GM23248 (cell line): ENCODE measurements at regions not wholly inside any gene's neighbourhood (a gene's known extent, or its start where the extent isn't known, plus 50 kb on each side); places are given as distances from the start of the nearest gene placed in this dataset.

Source experiments
- DNase-seq: peaks from one replicate; pipeline ENCODE4 v3.0.0-alpha.2; 2015
- H2AFZ ChIP-seq: fragments of 200-600 bp; sonication (generic); 2 replicates; pipeline ENCODE4 v1.6.1; 2016; ENCODE audit warnings: antibody characterized with exemption
- H3F3A ChIP-seq: fragments of 200-600 bp; sonication (generic); 2 replicates; pipeline ENCODE4 v1.6.1; 2016; ENCODE audit warnings: mild to moderate bottlenecking, antibody characterized with exemption, mixed run types; ENCODE audit not compliant: insufficient read depth
- H3K27ac ChIP-seq: fragments of 200-600 bp; sonication (generic); 2 replicates; pipeline ENCODE4 v1.5.1; 2016; ENCODE audit warnings: mild to moderate bottlenecking
- H3K27me3 ChIP-seq: fragments of 200-600 bp; sonication (generic); replicated peaks from 2 replicates; pipeline ENCODE4 v1.6.1; 2016; ENCODE audit warnings: mild to moderate bottlenecking; ENCODE audit not compliant: insufficient read depth
- H3K36me3 ChIP-seq: fragments of 200-600 bp; sonication (generic); 2 replicates; pipeline ENCODE4 v1.6.1; 2016; ENCODE audit warnings: low read depth, mild to moderate bottlenecking
- H3K4me1 ChIP-seq: fragments of 200-600 bp; sonication (generic); 2 replicates; pipeline ENCODE4 v1.6.1; 2016; ENCODE audit warnings: mild to moderate bottlenecking; ENCODE audit not compliant: insufficient read depth
- H3K4me2 ChIP-seq: fragments of 200-600 bp; sonication (generic); one replicate; pipeline ENCODE4 v1.6.1; 2016; ENCODE audit warnings: mild to moderate bottlenecking; ENCODE audit not compliant: unreplicated experiment
- H3K4me3 ChIP-seq: fragments of 200-600 bp; sonication (generic); 2 replicates; pipeline ENCODE4 v1.5.1; 2016; ENCODE audit warnings: mild to moderate bottlenecking
- H3K79me2 ChIP-seq: fragments of 200-600 bp; sonication (generic); 2 replicates; pipeline ENCODE4 v1.6.1; 2016; ENCODE audit warnings: mild to moderate bottlenecking; ENCODE audit not compliant: insufficient read depth
- H3K9ac ChIP-seq: fragments of 200-600 bp; sonication (generic); 2 replicates; pipeline ENCODE4 v1.6.1; 2016; ENCODE audit warnings: mild to moderate bottlenecking
- H3K9me2 ChIP-seq: fragments of 200-600 bp; sonication (generic); 2 replicates; pipeline ENCODE4 v1.6.1; 2016; ENCODE audit warnings: mixed run types, mild to moderate bottlenecking, moderate library complexity; ENCODE audit not compliant: insufficient read depth
- H3K9me3 ChIP-seq: fragments of 200-600 bp; sonication (generic); one replicate; pipeline ENCODE4 v1.6.1; 2017; ENCODE audit warnings: low read depth
- H4K20me1 ChIP-seq: fragments of 200-600 bp; sonication (generic); 2 replicates; pipeline ENCODE4 v1.6.0; 2016; ENCODE audit not compliant: insufficient read depth
- EZH2 ChIP-seq: fragments of 200-600 bp; sonication (generic); IDR thresholded peaks from 2 replicates; pipeline ENCODE4 v1.6.1; 2018; ENCODE audit warnings: antibody characterized with exemption, mild to moderate bottlenecking; ENCODE audit not compliant: insufficient read depth, poor library complexity, severe bottlenecking
- EZH2phosphoT487 ChIP-seq: fragments of 200-600 bp; sonication (generic); IDR thresholded peaks from 2 replicates; pipeline ENCODE4 v1.6.1; 2018; ENCODE audit warnings: antibody characterized with exemption, moderate library complexity, mild to moderate bottlenecking, low read depth; ENCODE audit not compliant: insufficient read depth
- WGBS, 2 experiments: methylation state at CpG; one replicate each; pipeline ENCODE4 v1.1.6; 2015 to 2017; ENCODE audit warnings: low lambda C conversion rate in 2 of 2, low coverage in 1 of 2; ENCODE audit errors: missing lambda C conversion rate in 2 of 2; 5-methylcytosine and 5-hydroxymethylcytosine counted together
- in situ Hi-C: fragments of 300-500 bp; cut with MboI; formaldehyde crosslinking; loops from 2 replicates; pipeline ENCODE4 v1.15.0; 2020

DNA sequence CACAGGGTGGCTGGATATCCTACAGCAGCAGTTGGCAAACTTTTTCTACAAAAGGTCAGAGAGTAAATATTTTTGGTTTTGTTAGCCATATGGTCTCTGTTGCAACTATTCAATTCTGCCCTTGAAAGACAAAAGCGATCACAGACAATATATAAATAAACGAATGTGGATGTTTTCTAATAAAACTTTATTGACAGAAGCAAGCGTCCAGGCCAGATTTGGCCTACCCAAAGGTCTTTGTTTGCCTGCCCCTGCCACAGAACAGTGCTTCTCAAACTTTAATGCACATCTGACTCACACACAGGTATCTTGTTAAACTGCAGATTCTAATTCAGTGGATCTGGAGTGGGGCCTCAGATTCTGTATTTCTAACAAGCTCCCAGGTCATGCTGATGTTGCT, 621.4 kb upstream of the DIPK2B start:
- peaks cover 65% of the 10 kb centered on the region for H3K79me2 ChIP-seq
- TF ChIP-seq EZH2, result no peak
- TF ChIP-seq EZH2phosphoT487, result no peak
- H3K4me2 ChIP-seq, result no peak overlapping the region
- no peaks in the 10 kb centered on the region for H3K9me2 ChIP-seq
- H3K27me3 ChIP-seq, result no peaks in the 10 kb centered on the region
- no peak overlapping the region for H3K27ac ChIP-seq
- no peaks in the 10 kb centered on the region for H4K20me1 ChIP-seq
- no peak overlapping the region for H2AFZ ChIP-seq
- no peaks in the 10 kb centered on the region for H3K9me3 ChIP-seq
- no peak overlapping the region for H3K9ac ChIP-seq
- no peaks in the 10 kb centered on the region; the same call in 1 of the 2 replicates for H3K36me3 ChIP-seq
- peaks cover 16% of the 10 kb centered on the region for H3K4me1 ChIP-seq
- H3F3A ChIP-seq, result peaks cover 17% of the 10 kb centered on the region
- no peak overlapping the region for H3K4me3 ChIP-seq
- 98 to 100% methylated on average over 3 of the region's 3 CpGs for WGBS, 2 experiments
- in situ Hi-C loops, result no loop called here
- DNase-seq, result no peak

DNA sequence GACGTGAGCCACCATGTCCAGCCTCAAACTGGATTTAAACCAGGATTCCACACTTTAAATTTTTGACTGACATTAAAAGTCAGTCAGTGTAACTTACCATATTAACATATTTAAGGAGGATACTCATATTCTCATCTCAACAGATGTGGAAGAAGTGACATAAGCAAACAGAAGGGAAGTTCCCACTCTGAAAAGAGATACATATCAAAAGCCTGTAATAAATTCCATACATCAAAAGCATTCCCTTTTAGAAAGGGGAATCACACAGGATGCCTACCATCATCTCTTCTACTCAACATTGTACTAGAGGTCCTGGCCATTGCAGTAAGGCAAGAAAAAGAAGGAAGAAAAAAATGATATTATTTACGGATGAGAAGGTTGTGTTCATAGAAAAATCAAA, 618.2 kb upstream of the DIPK2B start:
- H3K4me1 ChIP-seq, result peaks cover 8% of the 10 kb centered on the region
- H3F3A ChIP-seq, result peaks cover 7% of the 10 kb centered on the region; the same call in 1 of the 2 replicates
- DNase-seq, result no peak
- no peak for TF ChIP-seq EZH2
- TF ChIP-seq EZH2phosphoT487, result no peak
- H3K9ac ChIP-seq, result no peak overlapping the region
- H2AFZ ChIP-seq, result no peak overlapping the region
- H3K79me2 ChIP-seq, result peaks cover 61% of the 10 kb centered on the region
- no peaks in the 10 kb centered on the region for H3K9me2 ChIP-seq
- H3K27ac ChIP-seq, result no peak overlapping the region
- WGBS, 2 experiments, result 93 to 97% methylated on average over 2 of the region's 2 CpGs
- H3K27me3 ChIP-seq, result no peaks in the 10 kb centered on the region
- in situ Hi-C loops, result no loop called here
- H3K36me3 ChIP-seq, result no peaks in the 10 kb centered on the region; the same call in 1 of the 2 replicates
- H3K9me3 ChIP-seq, result no peaks in the 10 kb centered on the region
- no peak overlapping the region for H3K4me2 ChIP-seq
- no peaks in the 10 kb centered on the region for H4K20me1 ChIP-seq
- H3K4me3 ChIP-seq, result no peak overlapping the region

DNA sequence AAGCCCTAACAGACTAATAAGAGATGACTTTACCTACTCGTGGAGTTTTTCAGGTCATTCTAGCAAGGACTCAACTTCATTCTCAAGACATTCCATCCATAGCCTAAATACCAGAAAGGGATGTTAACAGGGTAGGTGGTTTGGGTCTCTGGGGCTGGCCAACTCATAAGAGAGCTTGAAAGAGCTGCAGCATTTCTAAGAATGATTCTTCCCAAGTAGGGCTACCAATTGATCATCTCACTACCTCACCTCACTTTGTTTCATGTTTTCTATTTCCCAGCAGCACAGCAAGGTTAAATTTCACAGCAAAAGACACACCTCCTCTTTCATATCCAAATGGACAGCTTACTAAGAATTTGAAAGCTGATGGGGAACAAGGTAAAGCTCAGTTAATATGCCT, 614.8 kb upstream of the DIPK2B start:
- no peak overlapping the region for H3K4me2 ChIP-seq
- peaks cover 70% of the 10 kb centered on the region for H3K79me2 ChIP-seq
- H3K9me2 ChIP-seq, result no peaks in the 10 kb centered on the region
- 0 out of 2 replicates have a peak, but pooled peaks cover under 1% of the 10 kb centered on the region for H3F3A ChIP-seq
- H3K4me1 ChIP-seq, result no peaks in the 10 kb centered on the region
- 83 to 100% methylated on average over 1 of the region's 1 CpG for WGBS, 2 experiments
- no peaks in the 10 kb centered on the region for H3K9me3 ChIP-seq
- no peak overlapping the region for H2AFZ ChIP-seq
- H3K9ac ChIP-seq, result no peak overlapping the region
- no peaks in the 10 kb centered on the region; the same call in 1 of the 2 replicates for H3K36me3 ChIP-seq
- TF ChIP-seq EZH2phosphoT487 (no peak), EZH2 (no peak)
- in situ Hi-C loops, result no loop called here
- H4K20me1 ChIP-seq, result no peaks in the 10 kb centered on the region
- no peak overlapping the region for H3K27ac ChIP-seq
- no peak overlapping the region for H3K4me3 ChIP-seq
- no peak for DNase-seq
- H3K27me3 ChIP-seq, result no peaks in the 10 kb centered on the region

DNA sequence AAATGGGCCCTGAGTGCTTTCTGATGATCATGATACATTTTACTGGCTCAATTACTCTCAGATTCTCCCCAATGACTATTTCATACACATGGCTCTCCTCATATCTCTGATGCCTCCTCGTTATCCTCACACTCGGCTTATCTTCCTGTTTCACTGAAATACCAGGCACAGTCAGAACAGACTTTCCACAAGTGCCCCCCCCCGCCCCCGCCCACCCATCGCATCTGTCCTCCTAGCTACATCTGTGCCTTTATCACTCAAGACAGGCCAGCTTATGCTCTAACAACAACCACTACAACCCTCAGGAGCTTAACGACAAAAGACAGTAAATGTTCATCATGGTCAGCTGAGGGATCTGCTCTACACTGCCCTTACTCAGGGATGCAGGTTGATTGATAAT, 610.6 kb upstream of the DIPK2B start:
- H3K9me3 ChIP-seq, result no peaks in the 10 kb centered on the region
- H3K9me2 ChIP-seq, result no peaks in the 10 kb centered on the region
- in situ Hi-C loops, result no loop called here
- no peak overlapping the region for H2AFZ ChIP-seq
- peaks cover 34% of the 10 kb centered on the region for H3F3A ChIP-seq
- 96 to 100% methylated on average over 3 to 6 of the region's 6 CpGs for WGBS, 2 experiments
- H3K36me3 ChIP-seq, result no peaks in the 10 kb centered on the region
- H3K27ac ChIP-seq, result no peak overlapping the region
- peaks cover 62% of the 10 kb centered on the region for H3K79me2 ChIP-seq
- no peak overlapping the region for H3K9ac ChIP-seq
- H3K4me2 ChIP-seq, result no peak overlapping the region
- no peak for DNase-seq
- H4K20me1 ChIP-seq, result no peaks in the 10 kb centered on the region
- no peaks in the 10 kb centered on the region for H3K27me3 ChIP-seq
- H3K4me1 ChIP-seq, result peaks cover 30% of the 10 kb centered on the region
- TF ChIP-seq EZH2phosphoT487 (no peak), EZH2 (no peak)
- H3K4me3 ChIP-seq, result no peak overlapping the region
